HG03095 (cell line): ENCODE measurements at regions not wholly inside any gene's neighbourhood (a gene's known extent, or its start where the extent isn't known, plus 50 kb on each side); places are given as distances from the start of the nearest gene placed in this dataset.

Experiments
- ATAC-seq: cut with Tn5 transposase; IDR thresholded peaks from one replicate; pipeline ENCODE4 v1.9.1; 2021; ENCODE audit warnings: moderate library complexity; ENCODE audit not compliant: unreplicated experiment

- ATAC-seq = no peak
Observed at GRCh38 chr17:68665373-68665772, 64.2 kb upstream of the FAM20A start.

GRCh38 chr17:68662479-68662878, 61.3 kb upstream of the FAM20A start:
- no peak for ATAC-seq

GRCh38 chr17:68662037-68662432, 60.9 kb upstream of the FAM20A start:
- no peak for ATAC-seq

GRCh38 chr17:68661265-68662036, 60.3 kb upstream of the FAM20A start:
- ATAC-seq = no peak

- ATAC-seq = no peak
Observed at GRCh38 chr17:68660302-68660701, 59.1 kb upstream of the FAM20A start.

GRCh38 chr17:68658999-68659780, 58.0 kb upstream of the FAM20A start:
- no peak for ATAC-seq

GRCh38 chr17:68657576-68657975, 56.4 kb upstream of the FAM20A start:
- ATAC-seq = no peak

GRCh38 chr17:68657166-68657565, 56.0 kb upstream of the FAM20A start:
- ATAC-seq = no peak

- no peak for ATAC-seq
Observed at GRCh38 chr17:68656666-68657065, 55.5 kb upstream of the FAM20A start.
